ENCODE measurements at regions not wholly inside any gene's neighbourhood (a gene's known extent, or its start where the extent isn't known, plus 50 kb on each side); places are given as distances from the start of the nearest gene placed in this dataset.

DNA sequence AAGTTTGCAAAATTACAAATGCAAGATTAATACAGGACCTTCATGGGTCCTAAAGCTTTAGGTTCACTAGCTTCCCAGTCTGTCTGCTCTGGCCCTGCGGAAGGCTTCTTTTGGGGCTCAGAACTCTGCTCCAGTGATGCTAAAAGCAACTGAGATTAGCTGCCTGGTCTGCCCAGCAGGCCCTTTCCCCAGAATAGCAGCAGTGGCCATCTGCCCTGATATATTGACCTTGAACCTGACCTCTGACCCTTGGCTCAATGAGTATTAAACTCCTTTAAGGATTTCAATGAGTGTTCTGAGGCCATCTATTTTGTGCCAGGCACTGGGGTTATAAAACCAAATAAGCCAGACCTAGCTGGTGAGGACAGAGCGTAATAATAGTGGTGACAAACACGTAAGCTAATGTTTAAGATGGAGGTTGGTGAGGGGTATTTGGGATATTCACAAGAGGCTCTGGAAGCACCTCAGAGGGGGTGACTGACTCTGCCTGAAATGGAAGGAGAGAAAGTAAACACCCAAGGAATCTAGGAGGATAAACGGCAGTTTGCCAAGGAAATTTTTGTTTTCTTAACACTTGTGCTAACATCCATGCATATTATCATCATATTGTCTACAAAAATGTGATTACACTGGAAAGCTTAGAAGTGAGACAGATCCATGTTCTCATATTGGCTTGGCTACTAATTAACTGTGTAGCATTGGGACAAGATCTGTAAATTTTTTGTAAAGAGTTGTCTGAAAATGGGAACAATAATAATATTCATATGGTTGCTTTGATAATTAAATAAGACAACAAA is 50.4 kb upstream of the LCLAT1 start:
- no peak for DNase-seq
- WGBS (ENCODE audit: extremely low coverage, insufficient read length, low lambda C conversion rate): no CpG with 5 or more reads among the region's 4 CpGs

More for the DNA sequence above, 50.4 kb upstream of the LCLAT1 start:
- H3K4me3 Mint-ChIP-seq: no peak overlapping the region
- Histone ChIP-seq H4K5ac (ENCODE audit: insufficient read length, low read depth, low read length) (no peak overlapping the region), H2BK20ac (ENCODE audit: low read depth, low read length, poor library complexity, severe bottlenecking) (no peak overlapping the region), H3K27ac (ENCODE audit: insufficient read length, low read depth, low read length) (no peak overlapping the region), H3K79me2 (ENCODE audit: insufficient read depth, low read length) (no peaks in the 10 kb centered on the region), H2AFZ (ENCODE audit: low read length) (no peak overlapping the region), H3K9ac (ENCODE audit: extremely low read depth, insufficient read length, low read length) (no peak overlapping the region), H2BK5ac (ENCODE audit: insufficient read length, low read length) (no peak overlapping the region), H2BK12ac (ENCODE audit: insufficient read length, low read depth, low read length) (no peak overlapping the region), H3K18ac (ENCODE audit: insufficient read length, low read depth, low read length) (no peak overlapping the region), H3K23me2 (ENCODE audit: insufficient read length, low read depth, low read length, poor library complexity, severe bottlenecking) (no peaks in the 10 kb centered on the region), H2AK5ac (ENCODE audit: insufficient read length, low read length) (no peak overlapping the region), H3K14ac (ENCODE audit: insufficient read depth, low read length) (no peak overlapping the region), H3T11ph (ENCODE audit: low read length) (no peak overlapping the region), H4K91ac (ENCODE audit: insufficient read length, low read depth, low read length) (no peak overlapping the region), H2BK15ac (ENCODE audit: low read depth, low read length) (no peak overlapping the region), H3K4ac (ENCODE audit: low read depth, low read length) (no peak overlapping the region), H3K27me3 (ENCODE audit: insufficient read depth, low read length) (no peaks in the 10 kb centered on the region), H3K4me1 (ENCODE audit: insufficient read depth, low read length) (no peaks in the 10 kb centered on the region), H4K20me1 (ENCODE audit: control insufficient read depth, insufficient read depth, insufficient read length) (no peaks in the 10 kb centered on the region), H3K79me1 (ENCODE audit: insufficient read depth, low read depth, low read length, poor library complexity, severe bottlenecking) (no peaks in the 10 kb centered on the region), H3K9me3 (ENCODE audit: control insufficient read depth, low read depth, low read length) (no peaks in the 10 kb centered on the region), H3K4me2 (ENCODE audit: insufficient read depth, insufficient read length, low read length) (no peak overlapping the region), H4K8ac (replicated peaks; ENCODE audit: insufficient read length, low read depth, low read length) (no peak overlapping the region), H3K56ac (ENCODE audit: insufficient read length, low read depth, low read length) (no peak overlapping the region), H3K23ac (ENCODE audit: insufficient read length, low read depth, low read length) (no peak overlapping the region), H2BK120ac (ENCODE audit: low read depth, low read length, poor library complexity, severe bottlenecking) (no peak overlapping the region)
- H3K36me3 Mint-ChIP-seq (ENCODE audit: insufficient read depth in 1 of 3, low read depth in 3 of 3): no peaks in the 10 kb centered on the region
- H3K27ac Mint-ChIP-seq: no peak overlapping the region
- TF ChIP-seq CTCF (conservative IDR thresholded peaks at IDR 0.05): no peak
- H3K27me3 Mint-ChIP-seq (ENCODE audit: low read depth): peaks cover 6% of the 10 kb centered on the region
- no peaks in the 10 kb centered on the region for H3K9me3 Mint-ChIP-seq
- H3K4me1 Mint-ChIP-seq: peaks cover 4 to 5% of the 10 kb centered on the region in 2 experiments; a peak in 2 of 4 replicates
